ENCODE measurements at regions not wholly inside any gene's neighbourhood (a gene's known extent, or its start where the extent isn't known, plus 50 kb on each side); places are given as distances from the start of the nearest gene placed in this dataset.
"Not testable (repeated sequence)": the region's sequence is repeated elsewhere in the genome, so short reads cannot be mapped to it uniquely, and the experiment has no call there.

DNA sequence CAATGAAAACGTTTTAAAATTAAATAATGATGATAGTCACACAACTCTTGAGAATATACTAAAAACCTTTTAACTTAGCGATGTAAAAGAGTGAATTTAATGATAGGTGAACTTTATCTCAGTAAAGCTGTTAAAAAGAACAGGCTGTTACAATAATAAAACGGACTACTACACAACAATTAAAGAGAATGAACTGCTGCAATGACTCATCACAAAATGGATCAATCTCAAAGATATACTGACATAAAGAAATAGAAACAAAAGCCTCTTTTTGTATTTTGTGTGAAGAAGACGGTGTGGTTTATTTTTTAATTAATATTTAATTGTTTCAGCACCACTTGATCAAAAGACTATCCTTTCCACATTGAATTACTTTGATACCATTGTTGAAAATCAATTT is 352.4 kb upstream of the GJE1 start:
- DNase-seq (ENCODE audit: low spot score), result no peak

DNA sequence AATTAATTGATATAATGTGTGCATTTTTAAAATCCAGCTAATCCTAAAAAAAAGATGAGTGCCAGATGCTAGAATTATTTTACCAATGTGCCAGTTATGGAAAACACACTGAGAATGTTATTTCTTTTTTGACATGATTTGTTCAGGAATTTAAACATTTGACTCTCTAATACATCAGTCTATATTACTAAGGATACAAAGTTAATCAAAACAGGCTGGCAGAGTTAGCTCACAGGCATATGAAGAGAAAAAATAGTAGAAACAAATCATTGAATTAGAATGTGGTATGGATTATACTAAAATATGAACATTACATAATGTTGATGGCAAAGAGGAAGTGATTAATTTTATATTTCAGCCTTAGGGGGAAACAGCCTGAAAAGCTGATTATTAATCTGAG is 368.3 kb upstream of the GJE1 start:
- no peak for DNase-seq (ENCODE audit: low spot score)

DNA sequence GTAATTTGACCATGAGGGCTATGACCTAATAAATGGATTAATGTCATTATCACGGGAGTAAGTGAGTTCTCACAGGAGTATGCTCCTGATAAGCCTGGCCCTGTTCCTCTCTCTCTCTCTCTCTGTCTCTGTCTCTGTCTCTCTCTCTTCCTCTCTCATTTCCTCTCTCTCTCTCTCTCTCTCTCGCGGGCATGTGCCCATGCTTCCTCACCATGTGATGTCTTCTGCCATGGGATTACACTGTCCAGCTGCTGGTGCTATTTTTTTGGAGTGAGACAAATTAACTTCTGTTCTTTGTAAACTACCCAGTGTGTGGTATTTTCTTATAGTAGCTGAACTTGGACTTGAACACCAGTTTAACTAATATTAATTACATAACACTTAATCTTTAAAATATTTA is 374.3 kb upstream of the GJE1 start:
- DNase-seq (ENCODE audit: low spot score), result no peak

DNA sequence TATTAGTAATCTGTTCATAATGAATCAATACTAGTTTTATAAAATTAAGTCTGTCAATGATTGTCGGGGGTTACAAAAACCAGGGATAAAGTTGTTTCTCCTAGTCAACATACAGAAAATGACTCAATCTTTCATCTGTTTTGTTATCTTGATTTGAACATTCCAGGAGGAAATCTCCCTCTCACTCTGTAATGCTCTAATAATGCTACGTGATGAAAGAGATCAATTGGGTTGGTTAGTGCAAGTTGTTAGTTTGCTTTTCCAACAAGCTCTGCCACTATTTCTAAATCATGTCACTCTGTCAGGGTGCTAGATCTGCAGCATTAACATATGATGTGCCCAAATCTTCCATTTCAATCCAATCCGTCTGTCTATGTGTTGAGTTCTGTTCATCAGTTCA is 379.5 kb upstream of the GJE1 start:
- no peak for DNase-seq (ENCODE audit: low spot score)

DNA sequence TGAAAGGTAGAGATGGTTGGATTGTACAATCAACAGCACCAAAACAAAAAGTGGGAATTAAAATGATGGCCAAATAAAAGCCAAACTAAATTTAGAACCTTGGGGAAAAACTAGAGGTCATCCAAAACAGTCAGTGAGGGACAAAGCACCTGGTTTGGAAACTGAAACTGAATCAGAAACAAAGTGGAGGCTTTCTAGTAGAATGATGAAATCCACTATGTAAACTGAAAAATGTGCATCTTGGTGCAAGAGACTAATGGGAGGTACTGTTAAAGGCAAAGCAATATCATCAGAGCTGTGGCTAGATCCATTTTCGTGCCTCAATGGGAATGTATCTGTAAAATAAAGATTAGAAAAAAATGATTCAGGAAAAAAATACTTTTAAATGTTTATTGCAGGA is 380.0 kb upstream of the GJE1 start:
- no peak for DNase-seq (ENCODE audit: low spot score)

DNA sequence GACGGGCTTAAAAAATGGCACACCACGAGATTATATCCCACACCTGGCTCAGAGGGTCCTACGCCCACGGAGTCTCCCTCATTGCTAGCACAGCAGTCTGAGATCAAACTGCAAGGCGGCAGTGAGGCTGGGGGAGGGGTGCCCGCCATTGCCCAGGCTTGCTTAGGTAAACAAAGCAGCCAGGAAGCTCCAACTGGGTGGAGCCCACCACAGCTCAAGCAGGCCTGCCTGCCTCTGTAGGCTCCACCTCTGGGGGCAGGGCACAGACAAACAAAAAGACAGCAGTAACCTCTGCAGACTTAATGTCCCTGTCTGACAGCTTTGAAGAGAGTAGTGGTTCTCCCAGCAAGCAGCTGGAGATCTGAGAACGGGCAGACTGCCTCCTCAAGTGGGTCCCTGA is 386.4 kb upstream of the GJE1 start:
- not testable (repeated sequence) for DNase-seq (ENCODE audit: low spot score)

DNA sequence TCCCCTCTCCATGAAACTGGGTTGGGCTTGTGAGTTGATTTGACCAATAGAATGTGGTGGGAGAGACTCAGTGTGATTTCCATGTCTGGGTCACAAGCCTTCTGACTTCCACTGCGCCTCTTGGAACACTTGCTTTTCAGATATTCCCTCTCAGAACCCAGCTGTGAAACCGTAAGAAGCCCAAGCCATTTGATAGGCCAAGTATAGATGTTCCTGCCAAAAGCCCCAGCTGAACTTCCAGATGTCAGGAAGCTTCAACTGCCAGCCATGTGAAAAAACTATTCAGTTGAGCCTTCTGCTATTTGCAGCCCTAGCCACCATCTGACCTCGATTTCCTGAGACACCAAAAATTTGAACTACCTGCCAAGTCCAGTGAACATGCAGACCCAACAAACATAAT is 387.8 kb upstream of the GJE1 start:
- no peak for DNase-seq (ENCODE audit: low spot score)

DNA sequence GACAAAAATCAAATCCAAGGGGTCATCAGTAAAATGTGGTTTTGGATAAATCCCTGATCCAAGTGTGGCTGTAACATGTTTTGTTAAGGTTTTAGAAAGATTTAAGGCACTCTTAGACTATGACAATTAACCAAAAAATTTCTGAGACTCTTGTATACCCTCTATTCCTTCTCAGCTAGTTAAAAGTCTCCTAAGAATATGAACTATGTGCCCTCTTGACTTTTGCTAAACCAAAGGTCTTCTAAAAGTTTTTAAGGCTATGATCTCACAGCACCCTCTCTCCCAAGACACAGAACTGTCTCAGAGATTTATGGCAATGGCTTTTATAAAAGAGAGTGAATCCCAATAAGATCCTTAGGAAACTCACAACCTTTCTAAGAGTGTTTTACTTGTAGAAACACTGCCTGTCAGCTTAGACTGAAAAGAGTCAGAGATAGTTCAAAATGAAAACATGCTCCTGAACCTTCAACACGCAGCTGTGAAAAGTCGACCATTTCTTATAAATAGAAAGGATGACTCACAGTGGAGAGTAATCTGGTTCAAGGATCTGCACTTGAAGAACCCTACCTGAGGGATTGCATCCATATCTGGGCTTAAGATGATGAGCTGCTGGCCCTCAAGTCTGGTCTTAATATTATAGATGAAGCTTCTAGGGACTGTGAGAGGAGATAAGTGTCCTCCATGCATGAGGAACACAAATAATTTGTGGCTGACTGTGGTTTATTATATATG is 388.4 kb upstream of the GJE1 start:
- DNase-seq (ENCODE audit: low spot score), result no peak

DNA sequence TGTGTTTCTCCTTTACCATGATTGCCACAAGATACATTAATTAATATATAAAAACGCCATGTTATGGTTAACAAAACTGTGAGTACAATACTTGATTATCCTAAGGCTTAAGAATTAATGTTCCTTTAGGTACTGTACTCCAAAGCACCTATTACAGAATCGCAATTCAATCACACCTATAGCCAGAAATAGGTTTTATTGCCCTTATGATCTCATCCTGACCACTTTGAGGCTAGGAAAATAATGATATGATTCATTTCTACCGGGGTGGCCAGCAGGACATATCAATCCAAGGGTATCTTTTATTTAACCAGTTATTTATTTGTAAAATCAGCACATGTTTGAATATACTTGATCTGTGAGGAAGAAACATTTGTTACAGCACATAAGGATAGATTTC is 396.6 kb upstream of the GJE1 start:
- DNase-seq (ENCODE audit: low spot score), result no peak

DNA sequence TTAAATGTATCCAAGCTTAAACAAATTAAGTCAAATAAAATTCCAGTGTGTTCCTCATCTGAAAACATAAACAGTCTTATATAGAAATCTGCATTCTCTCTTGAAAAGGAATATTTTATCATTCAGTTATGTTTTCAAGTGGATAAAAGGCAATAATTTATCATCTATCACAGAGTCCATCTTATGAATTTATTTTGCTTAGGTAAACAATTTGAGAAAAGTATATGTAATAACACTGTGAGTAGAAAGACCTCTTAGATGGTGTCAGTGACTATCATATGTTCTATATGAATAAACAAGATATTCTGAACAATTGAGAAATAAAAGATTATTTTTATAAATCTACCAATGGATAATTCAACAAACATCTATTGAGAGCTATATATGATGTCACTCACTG is 397.6 kb upstream of the GJE1 start:
- DNase-seq (ENCODE audit: low spot score), result no peak

DNA sequence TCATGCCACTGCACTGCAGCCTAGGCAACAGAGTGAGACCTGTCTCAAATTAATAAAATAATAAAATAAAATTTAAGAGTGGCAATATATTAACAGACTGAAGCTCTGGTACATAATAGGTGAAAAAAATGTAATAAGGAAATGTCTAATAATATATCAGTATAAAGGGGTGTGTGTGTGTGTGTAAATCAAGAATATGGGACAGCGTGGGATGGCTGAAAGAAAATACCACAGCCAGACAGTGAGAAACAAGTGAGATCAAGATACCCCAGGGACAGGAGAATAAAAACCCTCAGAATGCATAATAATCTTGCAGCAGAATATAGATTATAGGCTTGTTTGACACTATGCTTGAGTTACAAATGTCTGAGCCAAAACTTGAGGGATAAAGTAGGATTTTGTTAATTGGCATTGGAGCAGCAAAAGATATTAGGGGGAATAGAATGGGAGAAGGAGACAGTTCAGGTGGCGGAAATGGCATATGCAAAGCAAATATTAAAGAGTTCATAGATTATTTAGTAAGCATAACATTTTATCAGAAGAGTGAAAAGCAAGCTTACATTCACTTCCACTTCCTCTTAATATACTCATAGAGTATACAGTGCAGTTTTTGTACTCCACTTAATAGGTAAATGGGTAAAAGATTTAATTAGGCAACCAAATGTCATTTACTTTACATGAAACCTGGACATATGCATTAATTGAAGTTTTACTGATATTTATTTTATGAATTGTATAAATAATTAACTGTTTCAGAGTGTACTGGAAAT is 398.5 kb upstream of the GJE1 start:
- DNase-seq (ENCODE audit: low spot score), result no peak

DNA sequence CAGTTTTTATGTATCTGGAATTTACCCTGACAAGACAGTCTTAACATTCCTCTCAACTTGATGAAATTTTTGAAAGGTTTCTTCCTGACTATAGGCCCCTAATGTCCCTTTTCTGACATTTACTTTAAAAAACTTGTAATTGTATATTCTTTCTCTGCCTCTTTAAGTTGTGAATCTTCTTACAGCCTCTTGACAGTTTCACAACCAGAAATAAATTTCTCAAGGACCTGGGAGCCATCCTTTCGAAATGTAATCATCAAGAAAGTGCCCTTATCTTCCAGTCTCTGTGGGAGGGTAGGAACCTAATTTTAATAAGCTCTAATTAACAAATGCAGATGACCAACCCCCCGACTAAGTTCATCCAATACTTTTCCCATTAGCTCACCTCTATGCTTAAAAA is 403.6 kb upstream of the GJE1 start:
- no peak for DNase-seq (ENCODE audit: low spot score)

DNA sequence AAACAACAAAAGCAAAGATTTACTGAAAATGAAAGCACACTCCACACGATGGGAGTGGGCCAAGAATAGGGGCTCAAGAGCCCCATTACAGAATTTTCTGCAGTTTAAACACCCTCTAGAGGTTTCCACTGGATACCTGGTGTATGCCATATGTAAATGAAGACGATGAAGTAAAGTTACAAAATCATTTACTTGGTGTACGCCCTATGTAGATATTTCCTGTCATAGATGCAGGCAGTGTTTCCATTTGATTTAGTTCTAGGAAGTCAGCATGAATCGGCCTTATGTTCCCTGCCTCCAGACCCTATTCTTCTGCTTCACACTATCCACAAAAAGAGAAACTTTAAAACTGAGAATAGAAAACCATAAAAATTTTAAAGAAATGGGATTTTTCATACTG is 404.4 kb upstream of the GJE1 start:
- DNase-seq (ENCODE audit: low spot score), result no peak

DNA sequence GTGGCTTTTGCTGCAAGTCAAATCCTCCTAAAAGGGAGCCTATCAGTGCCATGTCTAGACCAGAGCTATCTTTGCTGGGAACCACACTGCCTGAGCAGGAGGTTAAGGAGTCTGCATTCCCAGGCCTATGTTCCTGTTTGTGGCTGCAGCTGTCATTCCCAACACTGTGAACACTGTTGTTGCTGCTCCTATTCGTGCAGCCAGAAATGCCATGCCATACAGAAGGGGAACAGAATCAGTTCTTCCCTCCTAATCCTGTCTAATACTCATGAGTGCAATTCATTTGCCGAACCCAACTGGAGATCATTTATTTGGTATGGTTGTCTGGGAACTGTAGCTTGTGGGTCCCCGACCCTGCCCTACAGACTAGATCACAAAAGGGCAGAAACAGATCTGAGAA is 406.5 kb upstream of the GJE1 start:
- no peak for DNase-seq (ENCODE audit: low spot score)

DNA sequence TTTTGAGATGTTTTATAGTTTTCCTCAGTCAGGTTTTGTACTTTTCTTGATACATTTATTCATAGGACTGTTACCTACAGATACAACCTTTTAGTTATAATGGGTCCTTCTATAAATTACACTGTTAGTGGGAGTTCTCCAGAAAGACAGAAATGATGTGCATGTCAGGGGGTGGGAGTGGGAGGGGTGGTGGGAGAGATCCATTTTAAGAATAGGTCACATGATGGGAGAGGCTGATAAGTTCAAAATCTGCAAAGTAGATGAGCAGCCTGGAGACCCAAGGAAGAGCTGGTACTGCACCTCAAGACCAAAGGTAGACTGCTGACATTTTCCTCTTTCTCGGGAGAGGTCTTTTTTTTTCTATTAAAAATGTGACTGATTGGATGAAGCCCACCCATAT is 408.0 kb upstream of the GJE1 start:
- DNase-seq (ENCODE audit: low spot score), result no peak

DNA sequence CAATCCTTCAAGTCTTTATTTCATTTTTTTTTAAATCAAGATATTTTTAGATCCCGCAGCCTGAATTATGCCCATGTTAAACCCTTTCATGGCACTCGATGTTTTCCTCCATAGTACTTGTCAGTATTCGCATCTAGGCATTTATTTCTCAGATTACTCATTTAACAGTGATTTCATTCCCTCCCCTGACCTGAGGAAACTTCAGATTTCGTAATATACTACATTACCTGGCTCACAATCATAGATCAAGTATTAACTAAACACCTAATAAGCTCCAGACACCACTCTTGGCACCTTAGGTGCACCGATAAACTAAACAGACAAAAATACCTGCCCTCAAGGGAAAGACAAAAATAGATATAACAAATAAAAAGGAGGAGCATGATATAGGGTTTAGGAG is 413.2 kb upstream of the GJE1 start:
- no peak for DNase-seq (ENCODE audit: low spot score)

DNA sequence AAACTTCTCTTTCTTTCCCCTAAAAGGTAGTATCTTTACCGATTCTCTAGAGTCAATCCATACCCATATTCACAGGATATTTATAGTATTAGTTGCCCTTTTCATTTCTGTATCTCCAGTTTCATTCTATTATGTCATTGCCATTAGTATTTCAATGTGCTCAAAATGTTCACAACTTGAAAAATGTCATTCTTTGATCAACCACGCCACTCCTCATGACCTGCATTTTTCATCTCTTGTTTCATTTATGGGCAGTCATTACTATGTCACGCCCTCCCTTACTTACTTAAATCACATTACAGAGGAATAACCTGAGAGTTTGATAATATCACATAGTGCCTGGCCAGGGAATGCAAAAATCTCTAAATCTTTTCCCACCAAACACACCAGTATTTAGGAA is 427.3 kb upstream of the GJE1 start:
- DNase-seq (ENCODE audit: low spot score), result no peak

DNA sequence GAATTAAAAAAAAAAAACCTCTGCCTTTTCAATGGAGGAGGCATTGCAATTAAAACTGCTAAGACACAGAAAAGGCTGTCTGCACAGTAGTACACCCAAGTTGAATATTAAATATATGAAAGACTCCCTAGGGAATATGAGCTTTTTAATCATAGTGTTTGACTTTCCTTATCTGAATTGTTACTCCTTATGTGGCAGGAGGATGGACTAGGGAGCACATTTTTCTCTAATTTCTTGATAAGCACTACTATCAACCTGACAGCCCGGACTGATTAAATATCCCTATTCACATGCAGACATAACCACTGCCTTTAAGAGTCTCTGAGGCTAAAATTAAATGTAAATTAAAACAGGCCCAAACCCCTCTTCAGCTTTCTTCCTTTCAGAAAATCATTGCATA is 428.6 kb upstream of the GJE1 start:
- no peak for DNase-seq (ENCODE audit: low spot score)

DNA sequence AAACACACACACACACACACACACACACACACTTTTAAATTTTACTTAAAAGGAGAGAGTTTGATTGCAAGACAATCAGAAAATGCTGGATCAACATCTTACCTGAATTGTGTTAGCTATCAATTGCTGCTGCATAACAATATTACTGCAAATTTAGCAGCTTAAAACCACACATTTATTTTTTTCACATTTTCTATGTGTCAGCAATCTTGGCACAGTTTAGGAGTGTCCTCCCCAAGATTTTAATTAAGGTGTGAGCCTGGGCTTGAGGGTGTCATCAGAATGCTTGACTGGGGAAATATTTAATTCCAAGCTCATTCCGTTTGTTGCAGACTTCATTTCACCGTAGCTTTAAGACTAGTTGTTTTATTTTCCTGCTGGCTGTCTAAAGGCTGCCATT is 431.0 kb upstream of the GJE1 start:
- DNase-seq (ENCODE audit: low spot score), result no peak

DNA sequence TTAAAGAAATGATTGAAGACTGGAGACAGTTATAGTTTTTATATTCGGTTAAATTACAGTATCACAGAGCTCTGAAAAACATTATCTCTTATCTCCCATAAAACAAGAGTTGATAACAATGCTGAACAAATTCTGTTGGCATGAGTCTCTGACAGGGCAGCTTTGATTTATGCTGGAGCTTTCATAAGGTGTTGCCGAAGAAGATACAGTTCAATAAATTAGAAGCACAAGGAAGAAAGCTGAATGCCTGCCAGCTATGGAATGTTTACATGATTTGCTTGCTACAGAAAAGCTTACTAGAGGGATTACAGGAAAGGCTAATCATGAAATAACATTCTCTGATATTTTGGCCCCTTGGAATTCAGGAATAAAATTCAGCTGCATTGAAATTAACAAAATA is 431.9 kb upstream of the GJE1 start:
- DNase-seq (ENCODE audit: low spot score), result no peak

DNA sequence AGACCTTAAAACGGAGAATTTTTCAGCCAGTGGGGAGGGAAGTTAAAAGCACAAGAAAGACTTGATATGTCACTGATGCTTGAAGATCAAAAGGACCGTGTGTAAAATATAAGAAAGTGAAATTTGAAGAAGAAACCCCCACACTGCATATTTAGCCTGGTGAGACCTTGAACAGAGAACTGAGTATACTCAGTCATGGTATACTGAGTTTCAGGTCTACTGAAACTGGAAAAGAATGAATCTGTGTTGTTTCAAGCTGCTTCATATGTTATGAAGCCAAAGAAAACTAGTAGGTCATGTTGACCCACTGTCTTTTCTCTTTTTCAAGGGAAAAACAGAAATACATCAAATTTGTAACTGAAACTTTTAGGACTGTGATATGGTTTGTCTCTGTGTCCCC is 443.8 kb upstream of the GJE1 start:
- no peak for DNase-seq (ENCODE audit: low spot score)

DNA sequence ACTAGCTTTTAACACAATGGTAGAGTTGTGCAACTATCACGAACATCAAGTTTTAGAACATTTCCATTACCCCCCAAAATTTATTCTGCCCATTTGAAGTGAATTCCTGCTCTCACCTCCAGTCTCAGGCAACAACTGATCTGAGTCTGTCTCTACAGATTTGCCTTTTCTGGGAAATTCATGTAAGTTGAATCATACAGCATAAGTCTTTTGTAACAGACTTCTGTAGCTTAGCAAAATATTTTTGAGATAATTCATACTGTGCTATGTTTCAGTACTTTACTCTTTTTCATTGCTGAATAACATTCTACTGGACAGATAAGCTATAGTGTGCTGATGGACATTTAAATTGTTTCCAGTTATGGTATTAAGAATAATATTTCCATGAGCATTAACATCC is 447.3 kb upstream of the GJE1 start:
- no peak for DNase-seq (ENCODE audit: low spot score)

DNA sequence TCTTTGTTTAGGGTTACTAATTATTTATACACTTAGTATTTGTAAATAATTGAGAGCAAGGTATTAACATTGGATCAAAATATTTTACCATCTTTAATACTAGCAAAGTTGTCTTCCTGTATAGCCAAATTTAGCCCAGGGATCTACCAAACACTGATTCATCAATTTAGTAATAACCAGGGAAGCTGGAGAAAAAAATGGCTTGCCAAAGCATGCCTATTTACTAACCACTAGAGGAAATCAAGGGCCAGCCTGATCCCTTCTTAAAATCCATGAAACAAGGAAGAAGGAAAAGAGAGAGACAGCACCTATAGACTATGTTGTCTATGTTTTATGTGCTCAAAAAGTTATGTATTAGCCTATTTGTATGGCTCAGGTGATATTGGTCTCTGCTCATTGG is 450.3 kb upstream of the GJE1 start:
- no peak for DNase-seq (ENCODE audit: low spot score)

DNA sequence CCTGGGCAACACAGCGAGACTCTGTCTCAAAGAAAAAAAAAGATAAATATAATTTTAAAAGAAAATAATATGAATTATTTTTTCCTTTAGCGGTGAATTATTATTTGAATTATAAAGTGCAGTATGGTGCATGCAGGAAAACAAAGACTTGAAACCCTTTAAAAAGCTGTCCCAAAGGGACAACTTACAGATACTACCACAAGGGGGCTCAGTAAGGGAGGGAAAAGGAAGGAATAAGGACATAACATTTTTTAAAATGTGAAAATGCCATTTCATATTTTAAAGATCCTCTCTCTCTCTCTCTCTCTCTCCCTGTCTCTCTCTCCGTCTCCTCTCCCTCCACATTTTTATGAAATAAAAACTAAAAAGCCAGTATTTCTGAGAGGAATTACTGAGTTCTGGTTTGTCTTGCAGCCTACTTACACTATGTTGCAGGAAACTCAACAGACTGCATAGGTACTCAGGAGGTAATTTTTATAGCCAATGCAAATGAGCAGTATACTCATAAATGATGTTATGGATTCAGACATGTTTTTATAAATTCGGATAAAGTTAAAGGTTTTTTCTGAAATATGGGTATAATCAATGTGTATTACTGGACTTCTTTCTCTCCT is 455.0 kb upstream of the GJE1 start:
- no peak for DNase-seq (ENCODE audit: low spot score)
